H1 (cell line): ENCODE measurements at regions not wholly inside any gene's neighbourhood (a gene's known extent, or its start where the extent isn't known, plus 50 kb on each side); places are given as distances from the start of the nearest gene placed in this dataset.

ENCODE experiments used
- CBX8 ChIP-seq: fragments of 300-800, 300-1000 bp; sonication (generic); IDR thresholded peaks from 2 replicates; pipeline ENCODE4 v1.7.1; 2016; ENCODE audit warnings: low read depth, low read length, borderline replicate concordance
- EP300 ChIP-seq, 2 experiments: IDR thresholded peaks; 1 replicate in 1 of 2; 2 replicates in 1 of 2; pipeline ENCODE4 v1.6.1; 2011 to 2012; ENCODE audit warnings: low read depth in 2 of 2, low read length in 2 of 2, mild to moderate bottlenecking in 2 of 2, borderline replicate concordance in 1 of 2, inconsistent platforms in 1 of 2, moderate library complexity in 1 of 2
- RFX5 ChIP-seq: IDR thresholded peaks from 2 replicates; pipeline ENCODE4 v1.6.1; 2011; ENCODE audit warnings: low read depth, low read length, improper control_type of control experiment, borderline replicate concordance
- TF ChIP-seq, protein P1 (sequence below): fragments of 300-600 bp; sonication (generic); IDR thresholded peaks from 2 replicates; pipeline ENCODE4 v1.7.1; 2012; ENCODE audit warnings: low read length, moderate library complexity, mild to moderate bottlenecking, inconsistent platforms; ENCODE audit not compliant: insufficient replicate concordance
- TF ChIP-seq, protein P2 (sequence below): IDR thresholded peaks from 2 replicates; pipeline ENCODE4 v1.6.1; 2012; ENCODE audit warnings: inconsistent platforms

DNA sequence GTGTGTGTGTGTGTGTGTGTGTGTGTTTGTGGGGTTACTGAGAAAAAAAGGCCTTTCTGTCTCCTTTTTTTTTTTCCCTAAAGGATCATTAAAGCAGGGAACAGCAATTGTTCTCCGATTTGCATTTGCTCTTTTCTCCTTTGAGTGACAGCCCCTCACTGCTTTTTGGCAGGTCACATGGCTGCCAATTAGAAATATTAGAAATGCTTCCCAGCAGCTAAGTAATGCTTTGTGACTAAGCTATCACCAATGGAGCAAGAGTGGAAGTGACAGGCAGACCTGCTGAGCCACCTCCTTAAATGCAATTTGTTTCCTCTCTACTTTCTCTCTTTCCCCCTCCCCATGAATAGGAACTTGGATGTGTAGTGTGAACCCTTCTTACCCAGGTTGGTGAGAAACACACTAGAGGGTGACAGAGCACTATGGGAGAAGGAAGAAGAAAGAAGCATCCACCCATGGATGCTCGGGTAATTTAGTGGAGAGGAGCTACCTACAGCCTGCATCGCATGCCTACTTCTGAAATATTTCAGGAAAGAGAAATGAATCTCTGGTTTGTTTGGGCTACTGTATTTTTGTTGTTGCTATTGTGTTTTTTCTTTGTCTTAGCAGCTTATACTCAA, 165.2 kb upstream of the PDZRN3 start:
- TF ChIP-seq EP300 (IDR thresholded peaks at IDR 0.05; ENCODE audit: borderline replicate concordance in 1 of 2, low read depth in 2 of 2, low read length in 2 of 2), result no peak
- no peak for TF ChIP-seq RFX5
- TF ChIP-seq, protein P1, sequence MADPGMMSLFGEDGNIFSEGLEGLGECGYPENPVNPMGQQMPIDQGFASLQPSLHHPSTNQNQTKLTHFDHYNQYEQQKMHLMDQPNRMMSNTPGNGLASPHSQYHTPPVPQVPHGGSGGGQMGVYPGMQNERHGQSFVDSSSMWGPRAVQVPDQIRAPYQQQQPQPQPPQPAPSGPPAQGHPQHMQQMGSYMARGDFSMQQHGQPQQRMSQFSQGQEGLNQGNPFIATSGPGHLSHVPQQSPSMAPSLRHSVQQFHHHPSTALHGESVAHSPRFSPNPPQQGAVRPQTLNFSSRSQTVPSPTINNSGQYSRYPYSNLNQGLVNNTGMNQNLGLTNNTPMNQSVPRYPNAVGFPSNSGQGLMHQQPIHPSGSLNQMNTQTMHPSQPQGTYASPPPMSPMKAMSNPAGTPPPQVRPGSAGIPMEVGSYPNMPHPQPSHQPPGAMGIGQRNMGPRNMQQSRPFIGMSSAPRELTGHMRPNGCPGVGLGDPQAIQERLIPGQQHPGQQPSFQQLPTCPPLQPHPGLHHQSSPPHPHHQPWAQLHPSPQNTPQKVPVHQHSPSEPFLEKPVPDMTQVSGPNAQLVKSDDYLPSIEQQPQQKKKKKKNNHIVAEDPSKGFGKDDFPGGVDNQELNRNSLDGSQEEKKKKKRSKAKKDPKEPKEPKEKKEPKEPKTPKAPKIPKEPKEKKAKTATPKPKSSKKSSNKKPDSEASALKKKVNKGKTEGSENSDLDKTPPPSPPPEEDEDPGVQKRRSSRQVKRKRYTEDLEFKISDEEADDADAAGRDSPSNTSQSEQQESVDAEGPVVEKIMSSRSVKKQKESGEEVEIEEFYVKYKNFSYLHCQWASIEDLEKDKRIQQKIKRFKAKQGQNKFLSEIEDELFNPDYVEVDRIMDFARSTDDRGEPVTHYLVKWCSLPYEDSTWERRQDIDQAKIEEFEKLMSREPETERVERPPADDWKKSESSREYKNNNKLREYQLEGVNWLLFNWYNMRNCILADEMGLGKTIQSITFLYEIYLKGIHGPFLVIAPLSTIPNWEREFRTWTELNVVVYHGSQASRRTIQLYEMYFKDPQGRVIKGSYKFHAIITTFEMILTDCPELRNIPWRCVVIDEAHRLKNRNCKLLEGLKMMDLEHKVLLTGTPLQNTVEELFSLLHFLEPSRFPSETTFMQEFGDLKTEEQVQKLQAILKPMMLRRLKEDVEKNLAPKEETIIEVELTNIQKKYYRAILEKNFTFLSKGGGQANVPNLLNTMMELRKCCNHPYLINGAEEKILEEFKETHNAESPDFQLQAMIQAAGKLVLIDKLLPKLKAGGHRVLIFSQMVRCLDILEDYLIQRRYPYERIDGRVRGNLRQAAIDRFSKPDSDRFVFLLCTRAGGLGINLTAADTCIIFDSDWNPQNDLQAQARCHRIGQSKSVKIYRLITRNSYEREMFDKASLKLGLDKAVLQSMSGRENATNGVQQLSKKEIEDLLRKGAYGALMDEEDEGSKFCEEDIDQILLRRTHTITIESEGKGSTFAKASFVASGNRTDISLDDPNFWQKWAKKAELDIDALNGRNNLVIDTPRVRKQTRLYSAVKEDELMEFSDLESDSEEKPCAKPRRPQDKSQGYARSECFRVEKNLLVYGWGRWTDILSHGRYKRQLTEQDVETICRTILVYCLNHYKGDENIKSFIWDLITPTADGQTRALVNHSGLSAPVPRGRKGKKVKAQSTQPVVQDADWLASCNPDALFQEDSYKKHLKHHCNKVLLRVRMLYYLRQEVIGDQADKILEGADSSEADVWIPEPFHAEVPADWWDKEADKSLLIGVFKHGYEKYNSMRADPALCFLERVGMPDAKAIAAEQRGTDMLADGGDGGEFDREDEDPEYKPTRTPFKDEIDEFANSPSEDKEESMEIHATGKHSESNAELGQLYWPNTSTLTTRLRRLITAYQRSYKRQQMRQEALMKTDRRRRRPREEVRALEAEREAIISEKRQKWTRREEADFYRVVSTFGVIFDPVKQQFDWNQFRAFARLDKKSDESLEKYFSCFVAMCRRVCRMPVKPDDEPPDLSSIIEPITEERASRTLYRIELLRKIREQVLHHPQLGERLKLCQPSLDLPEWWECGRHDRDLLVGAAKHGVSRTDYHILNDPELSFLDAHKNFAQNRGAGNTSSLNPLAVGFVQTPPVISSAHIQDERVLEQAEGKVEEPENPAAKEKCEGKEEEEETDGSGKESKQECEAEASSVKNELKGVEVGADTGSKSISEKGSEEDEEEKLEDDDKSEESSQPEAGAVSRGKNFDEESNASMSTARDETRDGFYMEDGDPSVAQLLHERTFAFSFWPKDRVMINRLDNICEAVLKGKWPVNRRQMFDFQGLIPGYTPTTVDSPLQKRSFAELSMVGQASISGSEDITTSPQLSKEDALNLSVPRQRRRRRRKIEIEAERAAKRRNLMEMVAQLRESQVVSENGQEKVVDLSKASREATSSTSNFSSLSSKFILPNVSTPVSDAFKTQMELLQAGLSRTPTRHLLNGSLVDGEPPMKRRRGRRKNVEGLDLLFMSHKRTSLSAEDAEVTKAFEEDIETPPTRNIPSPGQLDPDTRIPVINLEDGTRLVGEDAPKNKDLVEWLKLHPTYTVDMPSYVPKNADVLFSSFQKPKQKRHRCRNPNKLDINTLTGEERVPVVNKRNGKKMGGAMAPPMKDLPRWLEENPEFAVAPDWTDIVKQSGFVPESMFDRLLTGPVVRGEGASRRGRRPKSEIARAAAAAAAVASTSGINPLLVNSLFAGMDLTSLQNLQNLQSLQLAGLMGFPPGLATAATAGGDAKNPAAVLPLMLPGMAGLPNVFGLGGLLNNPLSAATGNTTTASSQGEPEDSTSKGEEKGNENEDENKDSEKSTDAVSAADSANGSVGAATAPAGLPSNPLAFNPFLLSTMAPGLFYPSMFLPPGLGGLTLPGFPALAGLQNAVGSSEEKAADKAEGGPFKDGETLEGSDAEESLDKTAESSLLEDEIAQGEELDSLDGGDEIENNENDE, result no peak
- no peak for TF ChIP-seq CBX8
- TF ChIP-seq, protein P2, sequence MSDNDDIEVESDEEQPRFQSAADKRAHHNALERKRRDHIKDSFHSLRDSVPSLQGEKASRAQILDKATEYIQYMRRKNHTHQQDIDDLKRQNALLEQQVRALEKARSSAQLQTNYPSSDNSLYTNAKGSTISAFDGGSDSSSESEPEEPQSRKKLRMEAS, result no peak
